Activated CD8-positive, alpha-beta memory T cell treated with anti-CD3 and anti-CD28 coated beads, Interleukin-2, amount 50 U/mL, for 24 hours (primary cell): ENCODE measurements at regions not wholly inside any gene's neighbourhood (a gene's known extent, or its start where the extent isn't known, plus 50 kb on each side); places are given as distances from the start of the nearest gene placed in this dataset.

Experiments used
- DNase-seq: peaks from one replicate; pipeline ENCODE4 v3.0.0-alpha.2; 2020; ENCODE audit errors: extremely low read depth

GRCh38 chr2:217118559-217119284, 258.9 kb upstream of the TNP1 start:
- DNase-seq: no peak

- no peak for DNase-seq
These were observed 257.7 kb upstream of the TNP1 start for GRCh38 chr2:217117523-217117922.

- no peak for DNase-seq
These were observed 256.7 kb upstream of the TNP1 start for GRCh38 chr2:217116610-217117009.

- DNase-seq: no peak
These were observed 254.3 kb upstream of the TNP1 start for GRCh38 chr2:217114117-217114516.

GRCh38 chr2:217113491-217113890, 253.6 kb upstream of the TNP1 start:
- DNase-seq: no peak

GRCh38 chr2:217110550-217110949, 250.7 kb upstream of the TNP1 start:
- DNase-seq: no peak

- no peak for DNase-seq
These were observed 248.7 kb upstream of the TNP1 start for GRCh38 chr2:217108575-217109027.

- no peak for DNase-seq
These were observed 248.2 kb upstream of the TNP1 start for GRCh38 chr2:217108086-217108485.

- DNase-seq: no peak
These were observed 247.6 kb upstream of the TNP1 start for GRCh38 chr2:217107480-217107879.

GRCh38 chr2:217106650-217107014, 246.8 kb upstream of the TNP1 start:
- DNase-seq: no peak

- no peak for DNase-seq
These were observed 246.1 kb upstream of the TNP1 start for GRCh38 chr2:217105733-217106649.

- no peak for DNase-seq
These were observed 244.1 kb upstream of the TNP1 start for GRCh38 chr2:217103752-217104545.

GRCh38 chr2:217102956-217103355, 243.1 kb upstream of the TNP1 start:
- no peak for DNase-seq

GRCh38 chr2:217101972-217102371, 242.1 kb upstream of the TNP1 start:
- DNase-seq: no peak

- no peak for DNase-seq
These were observed 239.7 kb upstream of the TNP1 start for GRCh38 chr2:217099561-217099960.

GRCh38 chr2:217098435-217098834, 238.6 kb upstream of the TNP1 start:
- DNase-seq: no peak

GRCh38 chr2:217097346-217097745, 237.5 kb upstream of the TNP1 start:
- no peak for DNase-seq

- no peak for DNase-seq
These were observed 236.8 kb upstream of the TNP1 start for GRCh38 chr2:217096474-217097225.

- DNase-seq: no peak
These were observed 235.8 kb upstream of the TNP1 start for GRCh38 chr2:217095511-217096205.

- no peak for DNase-seq
These were observed 233.0 kb upstream of the TNP1 start for GRCh38 chr2:217092710-217093379.
